Adrenal gland (tissue), 5 donors: ENCODE measurements at regions not wholly inside any gene's neighbourhood (a gene's known extent, or its start where the extent isn't known, plus 50 kb on each side); places are given as distances from the start of the nearest gene placed in this dataset.

Experiments used
- POLR2A ChIP-seq, 2 donors: fragments of 450-650 bp; IDR thresholded peaks; one replicate each; pipeline ENCODE4 v1.6.1; 2017; ENCODE audit warnings: antibody characterized with exemption in 2 of 2, mild to moderate bottlenecking in 2 of 2, moderate library complexity in 1 of 2
- TF ChIP-seq, protein P1 (sequence below), 6 experiments: fragments of 450-650 bp in 4 of 6; fragments of 200-600 bp in 2 of 6; sonication (generic) in 1 of 6; IDR thresholded peaks; 1 replicate in 5 of 6; 2 replicates in 1 of 6; pipeline versions ENCODE4 v1.5.1 to v1.8.0; 2016 to 2021; ENCODE audit warnings: antibody characterized with exemption in 6 of 6, mild to moderate bottlenecking in 2 of 6, moderate library complexity in 1 of 6
- donor health status: DM: no; HTN: no; CAD: no.

DNA sequence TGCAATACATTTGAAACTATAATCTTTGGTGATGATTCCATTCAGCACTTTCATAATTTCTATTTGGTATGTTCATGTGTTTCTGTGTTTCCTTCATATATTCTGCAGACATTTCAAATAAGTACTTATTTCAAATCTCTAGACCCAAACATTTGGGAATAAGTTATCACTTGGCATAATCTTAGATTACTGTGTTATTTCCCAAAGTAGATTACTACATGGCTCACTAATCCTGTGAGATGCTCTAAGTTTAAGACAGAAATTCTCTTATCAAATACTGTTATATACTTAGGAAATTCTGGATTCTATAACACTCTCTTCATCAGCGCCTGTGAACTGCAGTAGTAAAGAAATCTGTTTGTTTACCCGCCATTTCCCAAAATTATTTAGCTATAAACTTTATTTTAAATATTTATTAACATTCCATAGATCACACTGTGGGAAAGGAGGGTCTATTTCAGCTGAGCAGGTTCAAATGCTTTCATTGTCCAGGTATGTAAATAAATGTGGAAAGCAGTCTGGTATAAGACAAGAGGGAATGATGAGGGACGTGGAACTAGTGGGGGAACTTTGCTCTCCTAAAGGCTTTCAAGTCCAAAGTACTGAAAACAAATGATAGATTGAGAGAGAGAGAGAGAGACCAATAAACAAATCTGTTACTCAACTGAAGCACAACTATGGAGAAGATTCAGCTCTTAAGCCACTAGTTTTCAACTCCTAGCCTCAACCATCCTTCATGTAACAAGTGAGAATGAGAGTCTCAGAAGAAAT, 61.8 kb upstream of the TOM1L1 start:
- TF ChIP-seq, protein P1, sequence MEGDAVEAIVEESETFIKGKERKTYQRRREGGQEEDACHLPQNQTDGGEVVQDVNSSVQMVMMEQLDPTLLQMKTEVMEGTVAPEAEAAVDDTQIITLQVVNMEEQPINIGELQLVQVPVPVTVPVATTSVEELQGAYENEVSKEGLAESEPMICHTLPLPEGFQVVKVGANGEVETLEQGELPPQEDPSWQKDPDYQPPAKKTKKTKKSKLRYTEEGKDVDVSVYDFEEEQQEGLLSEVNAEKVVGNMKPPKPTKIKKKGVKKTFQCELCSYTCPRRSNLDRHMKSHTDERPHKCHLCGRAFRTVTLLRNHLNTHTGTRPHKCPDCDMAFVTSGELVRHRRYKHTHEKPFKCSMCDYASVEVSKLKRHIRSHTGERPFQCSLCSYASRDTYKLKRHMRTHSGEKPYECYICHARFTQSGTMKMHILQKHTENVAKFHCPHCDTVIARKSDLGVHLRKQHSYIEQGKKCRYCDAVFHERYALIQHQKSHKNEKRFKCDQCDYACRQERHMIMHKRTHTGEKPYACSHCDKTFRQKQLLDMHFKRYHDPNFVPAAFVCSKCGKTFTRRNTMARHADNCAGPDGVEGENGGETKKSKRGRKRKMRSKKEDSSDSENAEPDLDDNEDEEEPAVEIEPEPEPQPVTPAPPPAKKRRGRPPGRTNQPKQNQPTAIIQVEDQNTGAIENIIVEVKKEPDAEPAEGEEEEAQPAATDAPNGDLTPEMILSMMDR (IDR thresholded peaks at IDR 0.05): no peak
- no peak for TF ChIP-seq POLR2A (IDR thresholded peaks at IDR 0.05)
